ENCODE measurements at regions not wholly inside any gene's neighbourhood (a gene's known extent, or its start where the extent isn't known, plus 50 kb on each side); places are given as distances from the start of the nearest gene placed in this dataset.

DNA sequence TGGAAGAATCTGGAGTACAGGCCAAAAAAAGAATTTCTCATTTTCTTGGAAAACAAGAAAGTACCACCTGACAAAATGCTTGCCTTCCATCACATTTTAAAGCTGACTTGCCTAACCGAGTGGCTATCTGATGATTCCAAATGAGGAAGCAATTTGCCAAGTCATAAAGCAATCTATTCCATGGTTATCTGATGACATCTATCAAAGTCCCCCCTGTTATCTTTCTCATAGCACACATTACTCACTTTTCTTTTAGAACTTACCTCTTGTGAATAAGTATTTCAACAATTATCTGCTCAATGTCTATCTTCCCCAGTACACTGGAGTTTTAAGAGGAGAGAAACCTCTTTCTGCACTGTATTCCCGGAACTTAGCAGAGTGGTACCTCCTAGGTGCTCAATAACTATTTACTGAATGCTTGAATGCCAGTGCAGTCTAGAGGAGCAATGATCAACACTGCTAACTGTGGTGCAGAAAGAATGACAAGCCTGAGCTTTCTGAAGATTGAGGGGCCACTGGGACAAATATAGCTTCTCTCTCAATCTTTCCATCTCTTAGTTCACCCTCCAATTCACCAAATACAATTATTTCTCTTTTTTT lies 186.3 kb upstream of the ATP11B start:
- TF ChIP-seq POLR2AphosphoS5 (IDR thresholded peaks at IDR 0.05; ENCODE audit: low read depth, low read length) (no peak), POLR2A (IDR thresholded peaks at IDR 0.05; ENCODE audit: low read depth, low read length) (no peak), TAF1 (IDR thresholded peaks at IDR 0.05; ENCODE audit: low read depth, low read length) (no peak), SPI1 (IDR thresholded peaks at IDR 0.05; ENCODE audit: low read depth, low read length) (no peak), POU2F2 (IDR thresholded peaks at IDR 0.05; ENCODE audit: low read depth, low read length) (no peak), PAX5 (IDR thresholded peaks at IDR 0.05; ENCODE audit: insufficient read depth, low read length, severe bottlenecking) (no peak)
